NCI-H748 (cell line): ENCODE measurements at regions not wholly inside any gene's neighbourhood (a gene's known extent, or its start where the extent isn't known, plus 50 kb on each side); places are given as distances from the start of the nearest gene placed in this dataset.
"Not testable (repeated sequence)": the region's sequence is repeated elsewhere in the genome, so short reads cannot be mapped to it uniquely, and the experiment has no call there.

Experiments used
- DNase-seq: peaks from one replicate; lab custom pipeline; 2025; ENCODE audit not compliant: unreplicated experiment; lab: John Stamatoyannopoulos, UW

DNA sequence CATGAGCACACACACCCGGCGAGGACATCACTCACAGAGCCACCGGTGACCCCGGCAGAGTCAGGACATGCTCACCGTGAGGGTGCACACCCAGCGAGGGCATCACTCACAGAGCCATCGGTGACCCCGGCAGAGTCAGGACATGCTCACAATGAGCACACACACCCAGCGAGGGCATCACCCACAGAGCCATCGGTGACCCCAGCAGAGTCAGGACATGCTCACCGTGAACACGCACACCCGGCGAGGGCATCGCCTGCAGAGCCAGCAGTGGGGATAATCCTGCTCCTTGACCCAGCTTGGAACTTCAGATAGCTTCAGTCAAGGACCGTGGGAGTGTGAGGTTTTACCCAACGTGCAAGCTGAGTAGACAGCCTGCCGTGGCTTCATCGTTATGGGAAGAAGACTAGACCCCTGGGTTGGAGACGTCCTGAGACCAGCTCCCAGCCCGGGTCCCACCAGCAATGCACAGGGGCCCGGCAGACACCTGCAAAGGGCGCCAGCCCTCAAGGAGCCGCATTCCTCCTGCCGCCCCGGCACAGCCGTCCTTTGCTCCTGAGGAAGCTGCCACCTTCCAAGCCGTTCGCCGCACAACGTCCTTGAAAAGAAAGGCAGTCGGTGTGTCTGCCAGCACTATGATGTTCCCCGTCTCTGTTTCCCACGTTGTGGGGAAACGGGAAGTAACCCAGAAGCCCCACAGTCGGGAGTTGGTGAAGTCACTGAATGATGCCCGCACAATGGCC, 192.3 kb downstream of the DLL1 start:
- no peak for DNase-seq

GRCh38 chr6:170097505-170098427, 193.1 kb downstream of the DLL1 start:
- DNase-seq: no peak

- no peak for DNase-seq
Measured at GRCh38 chr6:170096803-170097504, 193.9 kb downstream of the DLL1 start.

GRCh38 chr6:170096191-170096802, 194.6 kb downstream of the DLL1 start:
- DNase-seq: peak; percentile 81

DNA sequence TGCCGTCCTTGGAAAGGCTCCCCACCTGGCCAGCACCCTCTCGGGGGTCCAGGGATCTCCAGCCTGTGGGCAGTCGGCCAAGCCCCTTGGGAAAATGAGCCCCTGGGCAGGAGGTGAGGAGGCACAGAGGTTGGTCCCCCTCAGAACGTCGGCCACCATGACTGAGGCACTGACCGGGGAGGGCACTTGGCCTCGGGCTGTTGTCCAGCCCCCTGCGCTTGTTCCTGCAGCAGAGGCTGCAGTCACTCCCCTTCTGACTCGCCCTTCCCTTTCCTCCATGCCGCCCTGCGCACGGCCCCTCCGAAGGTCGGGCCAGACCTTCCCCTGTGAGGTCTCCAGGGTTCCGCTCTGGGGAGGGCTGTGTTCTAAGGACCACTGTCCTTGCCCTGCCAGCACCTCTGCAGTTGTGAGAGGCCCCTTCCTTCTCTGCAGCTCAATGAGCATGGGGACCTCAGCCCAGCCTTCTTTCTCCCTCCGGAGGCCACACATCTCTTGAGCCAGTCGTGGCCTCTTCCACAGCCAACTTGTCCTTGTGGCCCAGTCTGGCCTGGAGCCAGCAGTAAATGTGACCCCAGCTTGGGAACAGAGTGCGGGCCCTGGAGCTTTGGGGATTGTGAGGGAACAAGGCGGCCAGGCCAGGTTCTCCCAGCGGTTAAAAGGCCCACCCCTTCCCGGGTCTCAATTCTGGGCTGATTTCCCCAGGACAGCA, 195.5 kb downstream of the DLL1 start:
- DNase-seq: no peak

DNA sequence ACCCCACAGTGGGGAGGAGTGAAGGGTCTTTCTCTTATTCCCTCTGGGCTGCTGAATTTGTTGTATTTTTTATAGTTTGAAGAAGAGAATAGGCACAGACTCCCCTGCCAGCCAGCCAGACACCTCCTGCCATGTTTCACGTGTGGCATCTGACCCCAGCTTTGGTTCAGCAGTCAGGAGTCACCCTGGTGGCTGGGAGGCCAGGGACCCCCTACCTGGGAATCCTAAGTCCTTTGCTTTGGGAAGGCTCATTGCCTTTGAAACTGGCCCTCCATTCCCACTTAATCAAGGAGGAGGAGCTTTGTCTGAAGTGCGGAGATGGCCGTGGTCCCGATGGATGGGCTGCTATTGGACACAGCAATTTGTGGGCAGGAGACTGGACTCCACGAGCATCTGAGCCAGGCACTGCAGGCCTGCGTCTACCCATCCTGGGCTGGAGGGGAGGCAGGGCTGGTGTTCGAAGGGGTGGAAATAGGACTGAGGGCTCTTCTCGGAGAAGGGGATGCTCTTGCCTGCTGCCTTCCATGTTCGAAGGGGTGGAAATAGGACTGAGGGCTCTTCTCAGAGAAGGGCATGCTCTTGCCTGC, 196.1 kb downstream of the DLL1 start:
- no peak for DNase-seq

DNA sequence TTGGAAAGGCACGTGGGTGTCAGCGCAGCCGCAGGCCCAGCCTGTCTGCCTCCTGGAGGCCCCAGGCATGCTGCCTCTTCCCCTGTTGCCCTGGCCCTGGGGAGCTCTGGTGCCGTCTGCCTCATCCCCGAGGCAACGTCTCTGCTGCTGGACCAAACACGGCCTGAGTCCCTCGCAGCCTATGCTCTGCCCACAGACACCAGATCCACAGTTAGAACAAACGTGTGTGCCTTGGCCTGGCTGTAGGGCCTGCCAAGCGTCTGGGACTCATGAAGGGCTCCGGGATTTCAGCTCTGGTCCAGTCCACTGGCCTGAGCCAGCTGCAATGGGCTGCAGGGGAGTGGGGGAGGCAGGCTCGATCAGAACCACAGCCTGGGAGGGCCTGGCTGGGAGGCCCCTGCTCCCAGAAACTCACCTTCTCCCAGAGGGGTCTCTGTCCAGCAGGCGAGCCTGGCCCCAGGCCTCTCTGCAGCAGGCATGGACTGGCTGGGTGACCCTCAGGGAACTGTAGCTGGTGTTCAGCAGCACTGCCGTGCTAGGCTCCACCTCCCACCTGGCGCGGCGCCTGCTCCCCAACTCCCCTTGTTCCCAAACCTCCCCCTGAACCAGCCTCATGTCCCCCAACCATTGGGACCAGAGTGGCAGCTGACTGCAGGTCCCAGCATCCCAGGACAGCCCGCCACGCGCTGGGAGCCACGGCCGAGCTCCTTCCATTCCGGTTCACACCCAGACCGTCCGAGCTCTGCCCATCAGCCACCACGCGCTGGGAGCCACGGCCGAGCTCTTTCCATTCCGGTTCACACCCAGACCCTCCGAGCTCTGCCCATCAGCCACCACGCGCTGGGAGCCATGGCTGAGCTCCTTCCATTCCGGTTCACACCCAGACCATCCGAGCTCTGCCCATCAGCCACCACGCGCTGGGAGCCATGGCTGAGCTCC, 197.0 kb downstream of the DLL1 start:
- no peak for DNase-seq

GRCh38 chr6:170093276-170093657, 197.6 kb downstream of the DLL1 start:
- no peak for DNase-seq

DNA sequence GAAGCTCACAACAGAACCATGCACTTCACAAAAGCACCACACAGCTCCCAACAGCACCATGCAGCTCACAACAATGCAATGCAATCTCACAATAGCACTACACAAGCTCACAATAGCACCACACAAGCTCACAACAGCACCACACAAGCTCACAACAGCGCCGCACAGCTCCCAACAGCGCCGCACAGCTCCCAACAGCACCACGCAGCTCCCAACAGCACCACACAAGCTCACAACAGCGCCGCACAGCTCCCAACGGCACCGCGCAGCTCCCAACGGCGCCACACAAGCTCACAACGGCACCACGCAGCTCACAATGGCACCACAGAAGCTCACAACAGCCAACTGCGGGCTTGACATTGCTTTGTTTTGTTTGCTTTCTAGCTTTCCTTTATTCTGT, 198.1 kb downstream of the DLL1 start:
- no peak for DNase-seq

GRCh38 chr6:170091639-170092579, 199.0 kb downstream of the DLL1 start:
- DNase-seq: no peak

DNA sequence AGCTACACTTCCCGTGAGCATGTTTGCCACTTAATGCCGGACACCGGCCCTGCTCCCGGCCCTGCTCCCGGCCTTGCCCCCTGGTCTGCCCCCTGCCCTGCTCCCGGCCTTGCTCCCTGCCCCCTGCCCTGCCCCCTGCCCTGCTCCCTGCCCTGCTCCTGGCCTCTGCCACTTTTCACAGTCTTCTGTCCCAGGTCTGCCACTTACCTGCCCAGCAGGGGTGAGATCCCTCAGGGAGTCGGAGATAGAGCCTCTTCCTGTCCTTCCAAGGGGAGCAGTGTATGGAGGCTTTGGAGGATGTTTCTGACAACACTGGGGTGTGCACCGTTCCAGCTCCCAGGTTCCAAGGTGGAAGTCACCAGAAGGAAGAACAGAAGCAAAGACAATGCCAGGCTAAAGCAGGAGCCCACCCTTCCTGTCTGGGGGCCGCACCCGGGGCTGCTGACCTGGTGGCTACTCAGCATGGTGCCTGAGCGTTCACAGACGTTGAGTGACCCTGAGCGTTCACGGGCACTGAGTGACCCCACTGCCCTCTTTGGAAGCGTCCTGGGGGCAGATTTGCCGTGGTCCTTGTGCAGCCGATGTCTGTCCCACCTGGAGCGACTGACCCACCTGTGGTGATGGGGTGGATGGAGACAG, 199.8 kb downstream of the DLL1 start:
- no peak for DNase-seq

- DNase-seq: no peak
Measured at GRCh38 chr6:170090561-170090960, 200.3 kb downstream of the DLL1 start.

DNA sequence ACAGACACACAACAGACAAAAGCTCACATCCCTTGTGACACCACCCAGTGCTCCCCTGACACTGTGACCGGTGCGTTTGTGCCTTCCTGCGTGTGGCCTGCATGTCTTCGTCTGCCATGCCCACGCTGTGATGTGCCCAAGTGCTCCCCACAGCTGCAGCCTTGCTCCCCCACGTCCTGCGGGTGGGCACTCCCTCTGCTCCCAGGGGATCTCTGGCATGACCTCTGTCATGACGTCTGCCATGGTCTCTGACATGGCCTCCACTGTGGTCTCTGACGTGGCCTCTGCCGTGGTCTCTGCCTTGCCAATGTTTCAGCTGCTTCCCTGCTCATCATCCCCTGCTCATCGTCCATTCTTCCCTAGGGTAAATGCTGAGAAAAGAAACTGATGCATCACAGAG, 200.9 kb downstream of the DLL1 start:
- no peak for DNase-seq

DNA sequence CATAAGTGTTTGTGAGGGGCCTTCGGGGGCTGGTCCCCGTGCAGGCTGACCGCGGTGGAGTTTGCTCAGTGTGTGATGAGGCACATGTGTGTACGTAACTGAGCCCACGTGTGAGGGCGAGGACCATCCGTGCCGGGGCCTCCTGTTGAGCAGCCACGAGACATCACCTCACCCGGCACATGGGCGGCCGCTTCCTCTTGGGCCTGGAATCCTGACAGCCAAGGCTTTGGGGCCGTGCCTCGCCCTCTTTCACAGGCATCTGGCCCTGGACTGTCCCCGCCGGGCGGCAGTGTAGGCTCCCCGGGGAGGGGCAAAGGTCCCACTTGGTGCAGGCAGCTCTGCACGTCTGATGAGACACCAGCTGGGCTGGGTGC, 202.3 kb downstream of the DLL1 start:
- no peak for DNase-seq

DNA sequence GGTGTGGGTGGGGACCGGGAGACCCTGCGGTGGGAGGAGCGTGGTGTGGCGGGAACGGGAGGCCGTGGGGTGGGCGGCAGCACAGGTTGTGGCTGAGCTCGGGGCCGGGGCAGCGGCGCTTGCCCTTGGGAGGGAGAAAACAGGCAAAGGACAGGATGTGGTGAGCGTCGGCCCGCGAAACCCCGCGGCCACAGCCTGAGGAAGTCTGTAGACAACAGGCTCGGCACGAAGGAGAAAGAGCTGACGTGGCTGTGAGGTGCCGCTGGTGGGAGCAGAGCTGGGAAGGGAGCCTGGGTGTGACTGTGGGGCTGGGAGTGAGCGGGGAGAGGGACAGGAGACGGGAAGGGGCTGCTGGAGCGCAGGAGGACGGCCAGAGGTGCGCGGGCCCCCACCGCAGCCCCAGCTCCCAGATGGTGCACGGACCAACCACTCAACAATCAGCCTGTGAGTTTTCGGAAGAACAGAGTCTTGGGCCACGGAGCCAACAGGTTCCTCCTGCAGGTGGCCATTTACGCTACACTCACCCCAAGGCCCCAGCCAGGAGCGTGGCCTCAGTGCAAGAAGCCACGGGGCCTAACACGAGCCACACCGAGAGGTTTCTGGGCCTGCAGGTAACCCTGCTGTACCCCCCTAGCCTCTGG, 202.8 kb downstream of the DLL1 start:
- DNase-seq: no peak

DNA sequence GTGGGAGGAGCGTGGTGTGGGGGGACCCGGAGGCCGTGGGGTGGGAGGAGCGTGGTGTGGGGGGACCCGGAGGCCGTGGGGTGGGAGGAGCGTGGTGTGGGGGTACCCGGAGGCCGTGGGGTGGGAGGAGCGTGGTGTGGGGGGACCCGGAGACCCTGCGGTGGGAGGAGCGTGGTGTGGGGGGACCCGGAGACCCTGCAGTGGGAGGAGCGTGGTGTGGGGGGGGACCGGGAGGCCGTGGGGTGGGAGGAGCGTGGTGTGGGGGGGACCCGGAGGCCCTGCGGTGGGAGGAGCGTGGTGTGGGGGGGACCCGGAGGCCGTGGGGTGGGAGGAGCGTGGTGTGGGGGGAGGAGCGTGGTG, 203.5 kb downstream of the DLL1 start:
- DNase-seq: not testable (repeated sequence)
